ENCODE measurements at regions not wholly inside any gene's neighbourhood (a gene's known extent, or its start where the extent isn't known, plus 50 kb on each side); places are given as distances from the start of the nearest gene placed in this dataset.

GRCh38 chr1:80827666-80828065, 973.1 kb upstream of the ADGRL2 start:
- CTCF ChIA-PET = no interaction called here
- intact Hi-C loops (cut with micrococcal nuclease; ENCODE audit: unreplicated experiment) = no loop called here
- TF ChIP-seq CTCF (IDR thresholded peaks at IDR 0.05) (no peak), REST (IDR thresholded peaks at IDR 0.05; ENCODE audit: insufficient read depth in 1 of 2, low read depth in 2 of 2, low read length in 1 of 2) (no peak), POLR2AphosphoS5 (IDR thresholded peaks at IDR 0.05; ENCODE audit: low read depth, low read length) (no peak), TCF7L2 (IDR thresholded peaks at IDR 0.05; ENCODE audit: low read depth, low read length) (no peak), SIN3A (IDR thresholded peaks at IDR 0.05; ENCODE audit: borderline replicate concordance, insufficient read depth, low read depth, low read length) (no peak)

GRCh38 chr1:80825067-80825466, 975.7 kb upstream of the ADGRL2 start:
- no peak for DNase-seq (ENCODE audit: low read depth, low spot score)
- no TSS peak for BruUV-seq (replicated peaks)
- H3K27me3 ChIP-seq (ENCODE audit: control insufficient read depth, insufficient read depth, low read length) = no peaks in the 10 kb centered on the region
- no peaks in the 10 kb centered on the region for H3K4me1 ChIP-seq (ENCODE audit: control insufficient read depth, insufficient read depth, low read length)
- ChIA-PET CTCF (no interaction called here), POLR2A (no interaction called here)
- no peaks in the 10 kb centered on the region for H3K36me3 ChIP-seq (ENCODE audit: control insufficient read depth, insufficient read depth, low read length)
- TF ChIP-seq POLR2AphosphoS5 (IDR thresholded peaks at IDR 0.05; ENCODE audit: low read depth, low read length) = no peak
- TF ChIP-seq TCF7L2 (IDR thresholded peaks at IDR 0.05; ENCODE audit: low read depth, low read length) = no peak
- no peak for TF ChIP-seq REST (IDR thresholded peaks at IDR 0.05; ENCODE audit: insufficient read depth in 1 of 2, low read depth in 2 of 2, low read length in 1 of 2)
- no peak for TF ChIP-seq SIN3A (IDR thresholded peaks at IDR 0.05; ENCODE audit: borderline replicate concordance, insufficient read depth, low read depth, low read length)
- TF ChIP-seq CTCF (IDR thresholded peaks at IDR 0.05) = no peak
- in situ Hi-C loops (cut with HindIII; ENCODE audit: low pct_unique_long_range_greater_than_20kb, low sequenced_read_pairs) = no loop called here
- no peak for ATAC-seq
- no peaks in the 10 kb centered on the region for H3K9me3 ChIP-seq (ENCODE audit: control insufficient read depth, insufficient read depth, low read depth, low read length)
- H3K27ac ChIP-seq (ENCODE audit: low read length) = no peak overlapping the region
- intact Hi-C loops (cut with micrococcal nuclease; ENCODE audit: unreplicated experiment) = no loop called here
- H3K4me3 ChIP-seq (ENCODE audit: low read depth in 2 of 2, low read length in 2 of 2) = no peak overlapping the region

More at GRCh38 chr1:80827666-80828065, 973.1 kb upstream of the ADGRL2 start:
- no peak overlapping the region for H3K4me3 ChIP-seq (ENCODE audit: low read depth in 2 of 2, low read length in 2 of 2)
- no TSS peak for BruUV-seq (replicated peaks)
- H3K36me3 ChIP-seq (ENCODE audit: control insufficient read depth, insufficient read depth, low read length) = no peaks in the 10 kb centered on the region
- H3K27me3 ChIP-seq (ENCODE audit: control insufficient read depth, insufficient read depth, low read length) = no peaks in the 10 kb centered on the region
- no peak for DNase-seq (ENCODE audit: low read depth, low spot score)
- ATAC-seq = no peak
- no peak overlapping the region for H3K27ac ChIP-seq (ENCODE audit: low read length)
- no peaks in the 10 kb centered on the region for H3K9me3 ChIP-seq (ENCODE audit: control insufficient read depth, insufficient read depth, low read depth, low read length)
- in situ Hi-C loops (cut with HindIII; ENCODE audit: low pct_unique_long_range_greater_than_20kb, low sequenced_read_pairs) = no loop called here
- H3K4me1 ChIP-seq (ENCODE audit: control insufficient read depth, insufficient read depth, low read length) = no peaks in the 10 kb centered on the region
- POLR2A ChIA-PET = no interaction called here

All from Panc1 (cell line).